Activated T-cell treated with anti-CD3 and anti-CD28 coated beads, Interleukin-2, amount 50 U/mL, for 72 hours (primary cell): ENCODE measurements at regions not wholly inside any gene's neighbourhood (a gene's known extent, or its start where the extent isn't known, plus 50 kb on each side); places are given as distances from the start of the nearest gene placed in this dataset.

Experiments
- ATAC-seq, 2 donors: fragments of 150-1000 bp; cut with Tn5 transposase; replicated peaks in 1 of 2; 2 replicates each; pipeline ENCODE4 v1.10.0; 2021; ENCODE audit warnings: moderate library complexity in 2 of 2, mild to moderate bottlenecking in 1 of 2
- DNase-seq, 2 donors: peaks; one replicate each; pipeline ENCODE4 v3.0.0; 2021 to 2022; ENCODE audit warnings: mixed read lengths in 1 of 2
- H3K27ac Mint-ChIP-seq: one replicate; pipeline ENCODE4 v1.8.0; 2022; ENCODE audit warnings: mild to moderate bottlenecking, moderate library complexity, mixed read lengths
- H3K27me3 Mint-ChIP-seq: one replicate; pipeline ENCODE4 v1.8.0; 2022; ENCODE audit warnings: low read depth, mixed read lengths
- H3K36me3 Mint-ChIP-seq, 2 donors: one replicate each; pipeline ENCODE4 v1.8.0; 2022; ENCODE audit warnings: mixed read lengths in 2 of 2, mild to moderate bottlenecking in 1 of 2; ENCODE audit not compliant: insufficient read depth in 2 of 2
- H3K4me1 Mint-ChIP-seq: one replicate; pipeline ENCODE4 v1.8.0; 2022; ENCODE audit warnings: low read depth, mixed read lengths
- H3K4me3 Mint-ChIP-seq, 2 donors: one replicate each; pipeline ENCODE4 v1.8.0; 2022; ENCODE audit warnings: mild to moderate bottlenecking in 2 of 2, mixed read lengths in 2 of 2, moderate library complexity in 2 of 2
- H3K9me3 Mint-ChIP-seq, 2 donors: one replicate each; pipeline ENCODE4 v1.8.0; 2022; ENCODE audit warnings: mixed read lengths in 2 of 2

DNA sequence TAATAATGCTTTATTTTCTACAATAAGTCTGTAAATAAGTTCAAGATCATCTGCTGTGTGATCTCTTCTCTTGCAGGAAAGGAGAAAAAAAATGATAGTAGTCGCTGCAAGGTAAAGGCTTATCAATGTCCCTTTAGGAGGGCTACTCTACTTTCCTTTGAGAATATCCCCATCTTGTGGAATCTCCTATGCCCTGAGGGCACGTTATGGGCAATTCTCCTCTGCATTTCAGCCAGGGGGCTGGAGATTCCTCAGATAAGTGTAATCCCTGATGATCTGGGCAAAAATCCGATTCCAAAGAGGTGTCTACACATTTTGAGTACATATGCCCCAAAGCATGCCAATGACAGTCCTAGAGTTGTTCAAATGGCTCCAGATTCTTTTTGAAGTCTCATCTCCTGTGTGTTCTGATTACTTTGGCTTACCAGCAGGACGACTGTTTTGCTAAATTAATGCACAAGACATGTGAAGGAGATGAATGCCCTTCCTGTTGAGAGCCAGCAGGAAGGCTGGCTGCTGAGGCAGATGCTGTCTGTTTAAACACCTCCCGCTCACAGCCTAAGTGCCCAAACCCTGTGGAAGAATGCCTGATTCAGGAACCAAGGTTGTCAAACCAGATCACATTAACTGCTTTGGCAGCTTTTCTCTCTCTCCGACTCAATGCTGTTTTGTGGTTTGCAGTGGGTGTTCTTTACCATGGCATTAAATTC, 171.2 kb upstream of the COL1A2 start:
- H3K27ac Mint-ChIP-seq, result no peak overlapping the region
- H3K36me3 Mint-ChIP-seq, result no peaks in the 10 kb centered on the region
- ATAC-seq (no peak), DNase-seq (no peak)
- H3K27me3 Mint-ChIP-seq, result no peaks in the 10 kb centered on the region
- no peak overlapping the region for H3K4me3 Mint-ChIP-seq
- peaks cover 1 to 2% of the 10 kb centered on the region in 2 donors for H3K9me3 Mint-ChIP-seq
- no peaks in the 10 kb centered on the region for H3K4me1 Mint-ChIP-seq

DNA sequence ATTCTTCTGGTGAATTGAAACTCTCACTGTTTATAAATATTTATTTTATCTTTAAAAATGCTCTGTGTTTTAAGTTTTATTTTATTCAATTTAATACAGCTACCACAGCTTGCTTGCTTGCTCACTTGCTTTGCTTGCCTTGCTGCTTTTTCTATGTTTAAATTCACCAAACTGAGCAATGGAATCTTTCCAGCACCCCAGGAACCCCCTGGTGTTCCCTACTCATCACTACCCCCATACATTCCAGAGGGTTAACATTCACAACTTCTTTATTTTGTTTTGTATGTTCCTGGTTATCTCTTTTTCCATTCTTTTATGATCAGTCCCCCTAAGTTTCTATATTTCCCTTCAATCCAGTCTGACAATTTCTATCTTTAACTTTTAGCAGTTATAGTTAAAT, 166.5 kb upstream of the COL1A2 start:
- ATAC-seq, result no peak
- Mint-ChIP-seq H3K4me3 (no peak overlapping the region), H3K27me3 (peaks cover 6% of the 10 kb centered on the region), H3K36me3 (no peaks in the 10 kb centered on the region), H3K4me1 (no peaks in the 10 kb centered on the region), H3K9me3 (peaks cover 0 to 2% of the 10 kb centered on the region in 2 donors), H3K27ac (no peak overlapping the region)
- no peak for DNase-seq

DNA sequence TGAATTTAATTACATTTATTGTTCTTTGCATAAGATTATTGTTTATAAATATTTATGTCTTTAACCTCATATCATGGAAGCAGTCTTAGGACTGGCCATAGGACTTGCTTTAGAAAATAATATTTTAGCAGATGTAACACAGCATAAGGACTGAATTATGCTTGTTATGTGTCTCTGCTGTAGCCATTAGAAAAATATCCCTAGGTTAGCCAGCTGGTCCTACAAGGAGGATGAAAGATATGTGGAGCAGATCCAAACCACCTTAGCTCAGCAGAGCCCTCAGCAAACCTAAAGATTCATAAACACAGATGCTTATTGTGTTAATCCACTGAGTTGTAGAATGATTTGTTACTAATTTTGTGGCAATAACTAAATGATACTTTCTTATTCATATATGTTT, 166.0 kb upstream of the COL1A2 start:
- H3K27me3 Mint-ChIP-seq, result peaks cover 6% of the 10 kb centered on the region
- H3K4me1 Mint-ChIP-seq, result no peaks in the 10 kb centered on the region
- no peak for DNase-seq
- no peak overlapping the region for H3K4me3 Mint-ChIP-seq
- H3K27ac Mint-ChIP-seq, result no peak overlapping the region
- H3K36me3 Mint-ChIP-seq, result no peaks in the 10 kb centered on the region
- ATAC-seq, result no peak
- peaks cover 0 to 2% of the 10 kb centered on the region in 2 donors for H3K9me3 Mint-ChIP-seq

DNA sequence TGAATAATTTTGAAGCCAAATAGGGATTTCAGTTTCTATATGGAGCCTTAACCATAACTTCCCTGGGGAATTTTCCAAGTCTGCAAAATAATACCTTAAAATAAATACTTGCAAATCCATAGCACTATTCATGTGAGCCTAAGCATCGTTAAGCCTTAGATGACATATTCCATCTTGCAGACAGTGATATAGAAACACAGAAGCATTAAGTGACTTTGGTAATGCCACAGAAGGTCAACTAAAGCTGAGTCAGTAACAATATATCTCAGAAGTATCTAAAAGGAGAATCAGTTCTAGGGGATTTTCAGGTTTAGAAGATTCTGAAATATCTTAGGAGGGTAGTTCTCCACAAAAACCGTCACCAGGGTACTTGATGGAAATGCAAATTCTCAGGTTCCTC, 163.4 kb upstream of the COL1A2 start:
- H3K9me3 Mint-ChIP-seq, result peaks cover 0 to 2% of the 10 kb centered on the region in 2 donors
- ATAC-seq (no peak), DNase-seq (no peak)
- no peak overlapping the region for H3K4me3 Mint-ChIP-seq
- no peaks in the 10 kb centered on the region for H3K4me1 Mint-ChIP-seq
- no peaks in the 10 kb centered on the region for H3K36me3 Mint-ChIP-seq
- H3K27me3 Mint-ChIP-seq, result peaks cover 12% of the 10 kb centered on the region
- no peak overlapping the region for H3K27ac Mint-ChIP-seq

DNA sequence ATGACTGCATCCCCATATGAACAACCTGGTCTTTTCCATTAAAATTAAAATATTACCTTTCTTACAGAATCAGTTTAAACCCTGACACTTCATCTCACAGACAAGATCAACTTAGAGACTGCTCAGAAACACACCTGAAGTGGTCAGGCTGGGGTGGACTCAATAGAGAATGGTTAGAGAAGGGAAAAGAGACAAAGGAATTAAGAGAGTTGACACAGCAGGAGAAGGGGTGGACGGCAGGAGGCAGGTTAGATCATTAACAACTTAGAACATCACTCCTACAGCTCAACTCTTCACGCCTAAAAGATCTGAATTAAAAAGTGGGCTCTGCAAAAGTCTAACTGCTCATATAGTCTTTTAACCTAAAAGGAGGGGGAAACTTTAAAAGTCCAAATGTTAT, 157.7 kb upstream of the COL1A2 start:
- Mint-ChIP-seq H3K27me3 (peaks cover 12% of the 10 kb centered on the region), H3K36me3 (no peaks in the 10 kb centered on the region), H3K4me3 (no peak overlapping the region), H3K27ac (no peak overlapping the region), H3K9me3 (peaks cover 0 to 2% of the 10 kb centered on the region in 2 donors), H3K4me1 (no peaks in the 10 kb centered on the region)
- no peak for ATAC-seq
- DNase-seq, result no peak

DNA sequence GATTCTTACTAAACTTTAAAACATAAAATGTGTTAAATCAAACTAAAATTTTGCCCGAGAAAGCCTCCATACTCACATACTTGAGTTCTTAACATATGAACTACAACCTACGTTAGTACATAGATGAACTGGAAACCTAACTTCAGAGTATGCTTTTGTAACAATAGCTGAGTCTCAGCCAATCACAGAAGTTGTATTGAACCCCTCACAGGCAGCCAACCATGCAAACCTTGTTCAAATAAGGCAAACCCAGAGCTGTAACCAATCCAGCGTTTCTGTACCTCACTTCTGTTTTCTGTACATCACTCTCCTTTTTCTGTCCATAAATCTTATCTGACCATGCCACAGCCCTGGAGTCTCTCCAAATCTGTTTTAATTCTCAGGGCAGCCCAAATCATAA, 157.3 kb upstream of the COL1A2 start:
- Mint-ChIP-seq H3K4me1 (no peaks in the 10 kb centered on the region), H3K36me3 (no peaks in the 10 kb centered on the region), H3K4me3 (no peak overlapping the region), H3K27ac (no peak overlapping the region), H3K9me3 (peaks cover 0 to 1% of the 10 kb centered on the region in 2 donors), H3K27me3 (peaks cover 9% of the 10 kb centered on the region)
- DNase-seq, result no peak
- ATAC-seq, result no peak

DNA sequence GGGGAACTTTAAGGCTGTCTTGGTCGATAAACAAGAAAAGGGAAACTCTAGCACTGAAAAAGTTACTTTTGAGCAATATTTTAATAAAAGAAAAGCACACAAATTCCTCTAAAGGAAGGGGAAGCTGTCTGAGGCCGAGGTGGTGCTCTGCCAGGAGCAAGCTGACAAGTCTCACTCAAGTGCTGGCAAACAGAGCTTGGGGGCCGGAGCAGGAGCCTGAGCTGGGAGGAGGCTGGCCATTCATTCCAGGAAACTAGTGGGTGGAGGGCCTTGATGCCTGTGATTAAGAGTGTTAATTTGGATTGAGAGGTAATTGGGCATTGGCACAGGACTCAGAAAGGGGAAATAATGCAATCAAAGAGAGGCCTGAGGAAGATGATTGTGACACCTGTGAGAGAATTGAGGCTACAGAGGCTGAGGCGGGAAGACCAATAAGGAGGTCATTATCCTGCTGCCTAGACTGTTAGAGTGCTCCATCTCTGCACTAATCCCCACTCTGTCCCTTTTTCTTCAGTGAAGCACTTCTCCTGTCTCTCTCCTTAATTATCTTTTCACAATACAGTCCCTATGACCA, 154.9 kb upstream of the COL1A2 start:
- ATAC-seq (no peak), DNase-seq (no peak)
- Mint-ChIP-seq H3K9me3 (no peaks in the 10 kb centered on the region), H3K36me3 (no peaks in the 10 kb centered on the region), H3K4me1 (no peaks in the 10 kb centered on the region), H3K4me3 (no peak overlapping the region), H3K27ac (no peak overlapping the region), H3K27me3 (no peaks in the 10 kb centered on the region)

DNA sequence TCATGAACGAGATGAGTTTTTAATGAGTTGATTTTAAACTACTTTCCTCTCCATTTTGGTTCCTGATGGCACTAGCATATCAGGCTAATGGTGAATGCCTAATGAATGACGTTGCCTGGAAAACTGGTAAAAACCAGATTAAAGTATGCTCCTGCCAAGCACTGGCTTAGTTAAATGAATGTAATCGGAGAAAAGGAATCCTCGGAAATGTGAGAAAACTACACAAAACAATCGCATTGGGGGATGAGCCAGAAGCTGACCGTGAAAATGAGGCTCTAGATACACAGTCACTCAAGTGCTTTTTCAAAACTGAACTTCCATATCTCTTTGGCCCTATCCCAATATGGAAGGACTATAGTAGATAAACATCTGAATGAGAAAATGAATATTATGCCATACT, 153.8 kb upstream of the COL1A2 start:
- H3K9me3 Mint-ChIP-seq, result no peaks in the 10 kb centered on the region
- no peak overlapping the region for H3K27ac Mint-ChIP-seq
- DNase-seq (no peak), ATAC-seq (no peak)
- no peaks in the 10 kb centered on the region for H3K4me1 Mint-ChIP-seq
- no peaks in the 10 kb centered on the region for H3K27me3 Mint-ChIP-seq
- no peaks in the 10 kb centered on the region for H3K36me3 Mint-ChIP-seq
- no peak overlapping the region for H3K4me3 Mint-ChIP-seq

DNA sequence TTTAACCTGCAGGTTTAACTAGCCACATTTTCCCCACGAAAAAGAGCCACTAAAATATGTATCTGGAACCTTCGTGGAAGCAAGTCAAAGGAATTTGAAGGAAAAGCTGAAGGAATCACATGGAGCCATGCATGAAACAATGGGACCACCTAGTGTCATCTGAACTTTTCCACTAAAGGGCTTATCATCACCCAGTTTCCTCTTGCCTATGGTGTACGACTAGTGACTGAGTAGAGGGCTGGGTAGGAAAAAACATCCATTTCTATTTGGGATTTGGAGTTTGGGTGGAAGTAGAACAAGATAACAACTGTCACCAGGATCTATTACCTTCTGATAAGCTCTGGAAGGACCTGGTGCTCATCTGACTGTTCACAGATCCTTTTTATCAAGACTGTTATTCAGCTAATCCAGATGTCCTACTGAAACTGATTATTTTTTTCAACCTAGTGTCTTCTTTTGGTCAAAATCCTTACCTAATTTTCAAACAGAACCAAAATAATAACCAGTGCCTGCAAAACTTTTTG, 153.2 kb upstream of the COL1A2 start:
- Mint-ChIP-seq H3K4me3 (no peak overlapping the region), H3K4me1 (no peaks in the 10 kb centered on the region), H3K27me3 (no peaks in the 10 kb centered on the region), H3K36me3 (no peaks in the 10 kb centered on the region), H3K9me3 (no peaks in the 10 kb centered on the region), H3K27ac (no peak overlapping the region)
- no peak for ATAC-seq
- no peak for DNase-seq

DNA sequence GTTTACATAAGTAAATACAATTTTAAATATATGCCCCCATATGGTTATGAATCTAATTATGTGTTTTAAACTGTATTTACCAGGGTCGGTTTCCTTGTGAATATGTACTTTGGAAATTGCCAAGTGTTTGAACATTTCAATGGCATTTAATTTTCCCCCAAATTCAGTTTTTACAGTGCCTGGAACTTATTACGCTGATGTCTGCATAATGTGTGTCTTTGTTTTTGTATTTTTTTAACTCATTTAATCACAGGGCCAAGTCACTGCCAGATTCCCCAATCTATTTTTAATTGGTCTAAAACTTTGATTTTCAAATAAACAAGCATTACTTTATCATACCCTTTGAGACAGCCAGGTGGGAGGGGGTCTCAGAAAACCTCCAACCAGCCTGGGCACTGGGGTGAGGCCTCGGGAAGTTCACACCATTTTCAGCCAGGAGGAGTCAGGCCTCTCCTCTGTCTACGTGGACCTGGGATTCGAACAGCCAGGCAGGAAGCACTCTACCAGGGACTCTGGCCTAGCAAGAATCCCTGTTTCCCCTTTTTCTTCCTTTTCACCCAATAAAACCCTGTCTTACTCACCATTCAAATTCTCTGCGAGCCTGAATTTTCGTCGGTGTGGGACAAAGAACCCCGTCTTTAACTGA, 151.5 kb upstream of the COL1A2 start:
- Mint-ChIP-seq H3K27me3 (no peaks in the 10 kb centered on the region), H3K4me3 (no peak overlapping the region), H3K9me3 (no peaks in the 10 kb centered on the region), H3K27ac (no peak overlapping the region), H3K4me1 (no peaks in the 10 kb centered on the region), H3K36me3 (no peaks in the 10 kb centered on the region)
- DNase-seq (no peak), ATAC-seq (no peak)

DNA sequence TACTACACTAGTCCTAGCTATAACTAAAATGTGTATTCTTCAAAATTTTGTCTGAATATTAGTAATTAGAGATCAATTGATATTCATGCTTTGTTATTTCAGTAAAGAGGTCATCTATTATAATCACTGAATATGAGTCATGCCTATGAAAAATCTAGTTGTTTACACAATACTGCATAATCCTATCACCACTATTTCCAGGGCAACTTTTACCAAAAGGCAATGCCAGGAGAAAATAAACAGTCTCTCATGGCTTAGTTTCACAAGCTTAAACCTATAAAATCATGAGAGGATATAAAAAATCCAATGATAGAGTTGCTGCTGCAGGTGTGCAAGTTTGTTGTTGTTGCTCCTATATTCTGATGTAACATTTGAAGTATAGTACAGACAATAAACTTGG, 149.9 kb upstream of the COL1A2 start:
- Mint-ChIP-seq H3K27ac (no peak overlapping the region), H3K27me3 (peaks cover 9% of the 10 kb centered on the region), H3K4me3 (no peak overlapping the region), H3K4me1 (no peaks in the 10 kb centered on the region), H3K36me3 (no peaks in the 10 kb centered on the region), H3K9me3 (no peaks in the 10 kb centered on the region)
- ATAC-seq (no peak), DNase-seq (no peak)

DNA sequence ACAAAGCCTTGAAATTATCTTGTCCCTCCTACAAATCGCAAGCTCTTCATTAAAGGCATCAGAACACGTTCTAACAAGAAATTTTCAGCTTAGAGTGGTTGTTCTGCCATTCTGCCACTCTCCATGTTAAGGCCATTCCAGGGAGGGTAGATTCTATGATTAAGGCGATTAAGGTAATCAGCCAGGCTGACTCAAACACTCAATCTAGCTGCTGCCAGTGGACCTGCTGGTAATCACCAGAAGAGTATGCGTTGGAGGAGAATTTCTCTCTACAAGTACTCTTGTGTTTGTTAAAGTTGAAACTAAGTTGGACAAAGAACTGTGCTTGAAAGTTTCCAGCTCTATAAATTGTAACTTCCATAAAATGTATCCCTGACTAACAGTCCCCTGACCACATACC, 149.2 kb upstream of the COL1A2 start:
- Mint-ChIP-seq H3K4me3 (no peak overlapping the region), H3K9me3 (no peaks in the 10 kb centered on the region), H3K36me3 (no peaks in the 10 kb centered on the region), H3K4me1 (no peaks in the 10 kb centered on the region), H3K27me3 (peaks cover 9% of the 10 kb centered on the region), H3K27ac (no peak overlapping the region)
- no peak for ATAC-seq
- DNase-seq, result no peak

DNA sequence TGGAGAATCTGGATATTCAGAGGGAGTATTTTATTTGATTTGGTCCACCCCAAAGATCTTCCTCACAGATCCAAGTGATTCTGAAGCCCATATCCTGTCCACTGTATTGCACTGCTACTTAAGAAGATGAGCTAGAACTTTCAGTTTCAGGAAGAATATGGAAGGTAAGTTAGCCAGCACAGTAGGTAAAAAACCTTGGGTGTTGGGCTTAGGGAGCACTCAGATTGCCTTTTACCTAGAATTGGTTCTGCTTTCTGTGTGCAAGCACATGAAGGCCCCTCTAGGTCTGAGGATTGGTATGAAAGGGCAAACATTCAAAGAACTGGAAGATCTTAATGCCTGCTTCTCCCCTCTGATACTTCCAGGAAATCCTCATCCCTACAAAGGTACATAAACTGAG, 146.7 kb upstream of the COL1A2 start:
- DNase-seq (no peak), ATAC-seq (no peak)
- Mint-ChIP-seq H3K9me3 (no peaks in the 10 kb centered on the region), H3K36me3 (no peaks in the 10 kb centered on the region), H3K27ac (no peak overlapping the region), H3K4me3 (no peak overlapping the region), H3K4me1 (no peaks in the 10 kb centered on the region), H3K27me3 (peaks cover 9% of the 10 kb centered on the region)
